ENCODE measurements at regions not wholly inside any gene's neighbourhood (a gene's known extent, or its start where the extent isn't known, plus 50 kb on each side); places are given as distances from the start of the nearest gene placed in this dataset.
A peak's percentile ranks its signal among the peaks of the same experiment; 100 is the strongest.

DNA sequence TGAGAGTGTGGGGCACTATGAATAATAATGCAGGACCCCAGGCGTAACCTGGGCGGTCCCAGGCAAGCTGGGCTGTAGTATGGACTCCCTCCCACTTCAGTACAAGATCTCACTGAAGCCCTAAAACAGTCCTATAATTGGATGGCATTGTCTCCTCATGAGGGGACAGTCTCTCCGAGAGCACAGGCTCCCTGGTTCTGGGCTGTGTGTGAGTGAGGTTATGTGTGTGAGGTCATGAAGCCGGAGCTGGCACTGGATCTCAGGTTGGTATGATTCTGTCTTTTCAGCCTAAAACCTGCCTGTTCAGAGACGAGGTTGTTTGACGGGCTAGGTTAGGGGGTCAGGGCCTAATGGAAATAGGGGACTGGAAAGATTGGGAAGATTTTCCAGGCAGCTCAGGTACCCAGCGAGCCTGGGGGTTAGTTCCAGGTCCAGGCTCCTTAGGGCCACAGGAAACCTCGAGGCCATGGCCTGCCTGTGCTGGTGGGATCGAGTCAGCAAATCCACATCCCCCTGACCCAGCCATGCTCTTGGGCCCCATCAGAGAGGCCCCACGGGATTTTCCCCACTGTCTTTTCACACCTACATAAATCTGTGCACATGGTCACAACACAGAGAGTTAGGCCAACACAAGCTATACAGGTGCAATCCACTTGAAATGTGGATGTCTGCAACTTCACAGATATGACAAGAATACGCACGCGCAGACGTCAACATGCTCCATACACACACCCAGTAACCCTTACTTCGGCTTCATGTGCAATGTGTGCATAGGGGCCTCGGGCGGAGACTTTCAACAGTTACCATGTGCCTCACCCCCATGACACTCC is 94.8 kb downstream of the INHBB start:
- FAIRE-seq, result no peak
- DNase-seq (ENCODE audit: insufficient read length, low spot score), result no peak
- TF ChIP-seq POLR2A (IDR thresholded peaks at IDR 0.05; ENCODE audit: low read depth, low read length), result no peak

DNA sequence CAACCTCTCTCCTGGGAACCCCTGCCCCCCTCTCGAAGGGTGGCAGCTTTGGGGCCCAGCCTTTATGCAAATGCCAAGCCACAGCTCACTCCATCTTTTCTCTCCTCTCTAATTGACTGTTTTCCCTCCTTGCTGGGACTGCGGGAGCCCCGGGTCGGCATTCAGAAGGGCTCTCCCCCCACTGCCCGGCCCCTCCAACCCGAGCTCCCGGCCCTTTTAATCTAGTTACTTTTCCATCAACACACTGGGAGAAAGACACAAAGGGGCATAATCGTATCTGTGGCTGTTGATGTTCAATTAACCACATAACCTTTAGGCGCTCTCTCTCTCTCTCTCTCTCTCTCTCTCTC is 95.4 kb downstream of the INHBB start:
- no peak for DNase-seq (ENCODE audit: insufficient read length, low spot score)
- FAIRE-seq, result no peak
- no peak for TF ChIP-seq POLR2A (IDR thresholded peaks at IDR 0.05; ENCODE audit: low read depth, low read length)

DNA sequence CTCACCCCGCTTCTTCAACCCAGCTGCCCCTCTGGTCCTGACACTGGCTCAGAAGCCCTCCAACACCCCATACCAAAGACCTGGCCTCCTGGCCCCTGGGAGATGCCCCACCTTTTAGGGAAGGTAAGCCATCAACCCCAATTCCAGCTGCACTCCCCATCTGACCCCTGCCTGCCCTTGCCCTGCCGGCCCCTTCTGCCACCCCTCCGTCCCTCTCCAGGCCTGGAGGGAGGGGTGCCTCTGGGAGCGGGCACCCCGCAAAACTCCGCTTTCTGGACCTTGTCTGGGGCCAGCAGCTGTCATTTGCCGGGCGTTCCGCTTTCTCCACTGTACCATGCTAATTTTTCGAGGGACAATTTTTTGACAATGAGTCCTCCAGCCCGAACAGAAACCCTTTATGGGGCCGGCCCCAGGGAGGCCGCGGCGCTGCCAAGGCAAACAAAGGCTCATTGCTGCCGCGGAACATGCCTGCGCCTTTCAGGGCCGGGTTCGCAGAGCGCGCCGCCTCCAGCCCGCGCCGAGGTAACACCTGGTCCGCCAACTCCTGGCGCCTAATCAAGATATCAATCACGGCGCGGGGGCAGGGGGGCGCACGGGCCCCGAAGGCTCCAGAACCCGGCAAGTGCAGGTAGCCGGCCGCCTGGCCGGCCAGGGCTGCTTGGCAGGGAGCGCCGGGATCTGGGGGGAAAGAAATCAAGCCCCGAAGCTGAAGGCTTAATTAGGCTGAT is 96.0 kb downstream of the INHBB start:
- FAIRE-seq, result no peak
- no peak for TF ChIP-seq POLR2A (IDR thresholded peaks at IDR 0.05; ENCODE audit: low read depth, low read length)
- no peak for DNase-seq (ENCODE audit: insufficient read length, low spot score)

DNA sequence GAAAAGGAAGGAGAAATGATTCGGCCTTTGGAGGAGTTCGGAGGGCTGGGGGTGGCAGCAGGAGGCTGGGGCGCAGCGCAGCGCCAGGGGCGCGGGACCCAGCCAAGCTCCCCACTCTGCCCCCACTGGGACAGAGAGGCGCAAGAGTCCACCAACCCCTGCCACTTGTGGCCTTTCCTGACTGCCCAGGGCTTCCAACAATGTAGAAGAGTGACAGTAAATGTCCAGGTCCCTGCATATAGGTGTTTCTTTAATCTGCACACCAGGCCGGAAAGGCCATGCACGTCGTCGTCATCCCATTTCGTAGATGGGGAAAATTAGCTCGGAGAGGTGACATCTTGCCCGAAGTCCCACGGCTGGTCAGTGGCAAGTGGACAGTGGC is 96.6 kb downstream of the INHBB start:
- no peak for FAIRE-seq
- TF ChIP-seq POLR2A (IDR thresholded peaks at IDR 0.05; ENCODE audit: low read depth, low read length), result no peak
- DNase-seq (ENCODE audit: insufficient read length, low spot score), result no peak

DNA sequence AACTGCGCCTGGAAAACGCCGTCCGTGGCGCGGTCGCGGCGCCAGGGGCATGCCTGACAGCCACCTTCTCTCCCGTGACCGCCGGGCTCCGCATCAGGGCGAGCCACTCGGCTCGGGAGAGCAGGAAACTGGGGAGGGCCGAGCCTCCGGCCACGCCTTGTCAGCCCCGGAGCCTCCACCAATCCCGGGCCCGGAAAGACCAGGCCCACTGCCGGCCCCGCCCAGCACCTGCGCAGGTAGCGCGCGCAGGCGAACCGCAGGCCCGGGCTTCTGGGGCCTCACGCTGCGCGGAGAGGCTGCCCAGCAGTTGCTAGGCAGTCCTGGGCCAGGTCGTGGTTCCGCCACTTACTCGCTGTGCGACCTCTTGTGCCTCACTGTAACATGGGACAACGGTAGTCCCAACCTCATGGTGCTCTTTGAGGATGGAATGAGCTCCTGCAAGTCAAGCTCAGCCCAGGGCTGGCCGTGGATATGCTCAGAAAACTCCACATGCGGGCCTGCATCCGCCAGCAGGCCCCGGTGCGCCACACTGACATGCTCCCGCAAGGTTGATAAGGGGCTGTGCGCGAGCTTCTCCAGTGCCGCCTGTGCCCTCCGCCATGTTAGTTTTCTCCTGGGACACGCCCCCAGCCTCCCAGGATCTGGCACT is 97.1 kb downstream of the INHBB start:
- FAIRE-seq, result no peak

DNA sequence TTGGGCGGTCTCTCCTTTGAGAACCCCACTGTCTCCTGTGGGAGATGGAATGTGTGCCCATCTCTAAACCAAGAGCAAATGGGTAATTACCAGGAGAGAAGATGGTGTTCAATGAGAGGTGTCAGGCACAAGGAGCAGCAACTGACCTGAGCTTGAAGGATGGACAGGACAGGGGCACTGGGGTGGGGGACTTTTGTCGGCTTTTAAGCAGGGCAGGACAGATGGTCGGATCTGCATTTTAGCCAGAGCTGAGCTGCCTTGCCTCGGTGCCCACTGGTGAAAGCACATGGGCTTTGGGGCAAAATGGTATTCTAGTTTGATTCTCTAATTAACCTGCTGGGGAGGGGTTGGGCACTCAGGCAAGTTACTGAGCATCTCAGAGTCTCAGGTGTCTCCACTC is 98.0 kb downstream of the INHBB start:
- TF ChIP-seq POLR2A (IDR thresholded peaks at IDR 0.05; ENCODE audit: low read depth, low read length), result no peak
- FAIRE-seq, result no peak
- DNase-seq (ENCODE audit: insufficient read length, low spot score), result no peak

More for the DNA sequence above, 97.1 kb downstream of the INHBB start:
- DNase-seq (ENCODE audit: insufficient read length, low spot score), result no peak
- no peak for TF ChIP-seq POLR2A (IDR thresholded peaks at IDR 0.05; ENCODE audit: low read depth, low read length)

DNA sequence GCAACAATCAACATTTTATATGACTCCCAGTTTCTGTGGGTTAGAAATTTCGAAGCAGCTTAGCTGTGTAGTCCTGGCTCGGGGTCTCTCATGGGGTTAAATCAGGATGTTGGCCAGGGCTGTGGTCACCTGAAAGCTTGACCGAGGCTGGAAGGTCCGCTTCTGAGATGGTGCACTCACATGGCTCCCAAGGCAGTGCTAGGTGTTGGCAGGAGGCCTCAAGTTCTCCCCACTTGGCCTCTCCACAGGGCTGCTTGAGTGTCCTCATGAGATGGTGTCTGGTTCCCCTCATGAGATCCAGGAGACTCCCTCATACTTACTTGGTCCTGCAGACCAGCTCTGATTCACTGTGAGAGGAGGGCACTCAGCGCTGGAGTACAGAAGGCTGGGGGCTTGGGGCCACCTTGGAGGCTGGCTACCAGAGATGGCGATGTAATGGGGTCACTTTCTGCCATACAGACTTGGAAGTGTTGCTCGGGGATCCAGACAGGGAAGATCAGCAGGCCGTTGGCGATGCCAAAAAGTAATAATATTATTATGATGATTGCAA is 98.8 kb downstream of the INHBB start:
- no peak for FAIRE-seq
- TF ChIP-seq POLR2A (IDR thresholded peaks at IDR 0.05; ENCODE audit: low read depth, low read length), result no peak
- DNase-seq (ENCODE audit: insufficient read length, low spot score), result no peak

DNA sequence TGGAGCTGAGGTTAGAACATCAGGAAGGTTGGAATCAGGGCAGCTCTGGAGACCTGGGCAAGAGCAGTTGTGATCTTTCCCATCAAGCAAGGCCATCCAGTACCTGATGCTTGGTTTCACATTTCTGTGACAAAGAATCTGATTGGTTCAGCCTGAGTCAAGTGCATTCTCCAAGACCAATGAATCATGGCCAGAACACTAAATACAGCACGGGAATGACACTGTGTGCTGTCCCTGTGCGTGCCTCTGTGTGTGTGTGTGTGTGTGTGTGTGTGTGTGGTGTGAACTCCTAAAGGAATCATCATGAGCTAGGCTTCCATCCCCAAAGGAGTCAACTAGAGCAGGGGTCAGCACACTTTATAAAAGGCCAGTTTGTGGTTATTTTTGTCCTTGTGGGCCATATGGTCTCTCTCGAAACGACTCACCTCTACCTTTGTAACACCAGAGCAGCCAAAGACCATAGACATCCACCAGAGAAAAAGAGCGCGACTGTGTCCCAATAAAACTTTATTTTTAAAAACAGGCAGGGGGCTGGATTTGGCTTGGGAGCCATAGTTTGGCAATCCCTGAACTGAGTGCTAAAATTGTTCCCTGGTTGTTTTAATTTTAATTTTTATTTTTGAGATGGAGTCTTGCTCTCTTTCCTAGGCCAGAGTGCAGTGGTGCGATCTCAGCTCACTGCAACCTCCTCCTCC is 99.7 kb downstream of the INHBB start:
- DNase-seq (ENCODE audit: insufficient read length, low spot score), result peak; percentile 42
- no peak for FAIRE-seq
- no peak for TF ChIP-seq POLR2A (IDR thresholded peaks at IDR 0.05; ENCODE audit: low read depth, low read length)

DNA sequence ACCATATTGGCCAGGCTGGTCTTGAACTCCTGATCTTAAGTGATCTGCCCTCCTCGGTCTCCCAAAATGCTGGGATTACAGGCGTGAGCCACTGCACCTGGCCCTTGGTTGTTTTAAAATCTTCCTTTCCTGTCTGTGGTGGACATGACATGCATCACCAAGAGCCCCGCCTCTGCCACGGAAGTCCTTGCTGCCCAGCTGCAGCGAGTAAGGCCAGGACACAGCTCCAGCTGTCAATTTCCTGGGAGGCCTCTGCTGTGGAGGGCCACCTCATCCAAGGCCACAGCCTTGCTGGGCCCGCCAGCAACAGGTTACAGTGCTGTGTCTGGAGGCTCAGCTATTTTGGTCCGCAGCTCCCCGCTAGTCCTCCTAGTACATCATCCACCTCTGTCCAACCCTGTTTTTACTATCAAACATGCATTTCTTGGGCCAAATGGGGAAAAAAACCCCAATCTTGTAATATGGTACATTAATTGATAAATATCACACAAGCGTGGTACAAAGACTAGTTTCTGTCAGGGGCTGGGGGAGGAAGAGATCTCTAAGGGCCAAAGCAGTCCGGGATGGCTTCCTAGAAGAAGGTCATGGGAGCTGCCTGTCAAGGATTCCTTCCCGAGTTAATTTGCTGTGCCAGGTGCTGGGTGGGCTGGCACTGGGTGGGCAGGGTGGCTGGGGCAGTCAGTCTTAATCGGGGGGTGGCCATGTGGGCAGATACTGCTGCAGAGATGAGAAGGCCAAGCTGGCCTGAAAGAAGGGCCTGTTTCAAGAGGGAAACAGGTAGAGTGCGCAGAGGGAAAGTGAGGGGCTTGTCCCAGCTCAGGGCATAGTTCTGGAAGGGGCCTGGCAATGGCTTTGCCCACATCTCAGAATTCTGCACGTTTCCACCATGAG is 100.5 kb downstream of the INHBB start:
- no peak for TF ChIP-seq POLR2A (IDR thresholded peaks at IDR 0.05; ENCODE audit: low read depth, low read length)
- DNase-seq (ENCODE audit: insufficient read length, low spot score) (no peak), FAIRE-seq (no peak)

DNA sequence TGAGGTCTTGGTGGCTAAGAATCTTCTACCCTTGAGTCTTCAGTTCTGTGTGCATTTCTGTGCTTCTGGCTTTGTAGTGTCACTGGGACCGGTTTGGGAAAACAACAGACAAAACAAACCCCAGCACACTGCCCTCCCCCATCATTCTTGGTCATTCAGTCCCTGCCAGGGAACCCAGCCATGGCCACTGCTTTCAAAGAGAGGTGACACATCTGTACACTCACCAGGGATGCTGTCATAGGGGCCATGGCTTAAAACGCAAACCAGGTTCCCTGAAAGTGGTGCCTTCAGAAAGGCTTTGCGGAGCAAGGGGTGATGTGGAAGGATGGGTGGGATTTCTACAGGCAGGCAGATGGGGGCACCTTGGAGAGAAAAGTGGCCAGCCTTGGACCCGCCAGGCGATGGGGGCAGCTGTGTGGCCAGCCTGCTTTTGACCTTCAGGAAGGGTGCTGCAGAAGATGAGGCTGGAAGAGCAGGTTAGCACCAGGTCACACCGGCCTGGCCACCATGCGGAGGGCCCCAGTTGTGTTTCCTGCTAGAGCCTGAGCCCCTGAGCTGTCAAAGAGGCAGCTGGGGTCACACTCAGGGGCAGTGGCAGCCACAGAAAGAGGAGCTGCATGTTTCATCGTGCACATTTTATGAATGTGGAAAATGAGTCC is 101.3 kb downstream of the INHBB start:
- no peak for TF ChIP-seq POLR2A (IDR thresholded peaks at IDR 0.05; ENCODE audit: low read depth, low read length)
- no peak for DNase-seq (ENCODE audit: insufficient read length, low spot score)
- no peak for FAIRE-seq

DNA sequence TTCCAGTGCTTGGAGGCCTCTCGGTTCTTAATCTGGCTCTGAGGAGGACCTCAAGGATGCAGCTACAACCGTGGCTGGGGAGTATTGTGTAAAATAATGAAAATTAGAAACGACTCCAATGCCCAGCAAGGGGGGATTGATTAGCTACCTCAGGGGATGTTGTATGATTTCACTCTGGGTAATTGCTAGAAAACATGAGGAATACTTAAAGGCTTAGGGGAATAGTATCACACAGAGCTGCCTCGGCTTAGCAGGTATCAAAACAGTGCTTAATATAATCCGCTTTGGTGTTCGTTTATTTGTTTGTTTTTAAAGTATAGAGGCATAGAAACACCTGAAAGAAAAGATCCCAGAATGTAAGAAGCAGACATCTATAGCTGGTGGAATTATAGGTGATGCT is 102.5 kb downstream of the INHBB start:
- DNase-seq (ENCODE audit: insufficient read length, low spot score) (no peak), FAIRE-seq (no peak)
- TF ChIP-seq POLR2A (IDR thresholded peaks at IDR 0.05; ENCODE audit: low read depth, low read length), result no peak

Data from H54 (cell line).